GM12864 (cell line): ENCODE measurements at regions not wholly inside any gene's neighbourhood (a gene's known extent, or its start where the extent isn't known, plus 50 kb on each side); places are given as distances from the start of the nearest gene placed in this dataset.

Source experiments
- DNase-seq: peaks from one replicate; pipeline ENCODE4 v3.0.0-alpha.2; 2011; ENCODE audit warnings: low read depth
- H3K4me3 ChIP-seq: 2 replicates; pipeline ENCODE4 v1.5.1; 2011; ENCODE audit warnings: mild to moderate bottlenecking, low read depth, low read length, control low read depth
- TF ChIP-seq, protein P1 (sequence below): IDR thresholded peaks from 2 replicates; pipeline ENCODE4 v1.5.1; 2011; ENCODE audit warnings: low read depth, mild to moderate bottlenecking, moderate library complexity, low read length, control low read depth, inconsistent platforms; ENCODE audit errors: missing control alignments

DNA sequence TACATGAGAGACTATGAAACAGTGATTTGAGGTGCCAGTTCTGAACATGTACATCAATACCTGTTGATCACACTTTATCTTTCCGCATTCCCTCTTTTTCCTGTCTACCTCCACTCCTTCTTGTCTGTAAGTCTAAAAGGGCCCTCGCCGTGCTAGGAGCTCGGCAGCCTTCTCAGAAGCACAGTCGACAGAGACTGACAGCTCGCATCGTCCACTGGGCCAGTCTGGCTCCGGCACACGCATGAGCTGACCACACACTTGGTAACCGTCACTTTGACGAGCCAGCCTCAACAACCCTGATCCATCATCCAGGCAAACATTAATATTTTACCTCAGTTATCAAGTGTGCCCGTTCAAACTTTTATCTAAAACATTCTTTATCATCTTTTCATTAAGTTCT, 265.3 kb downstream of the TFAP2A start:
- no peak for DNase-seq
- TF ChIP-seq, protein P1, sequence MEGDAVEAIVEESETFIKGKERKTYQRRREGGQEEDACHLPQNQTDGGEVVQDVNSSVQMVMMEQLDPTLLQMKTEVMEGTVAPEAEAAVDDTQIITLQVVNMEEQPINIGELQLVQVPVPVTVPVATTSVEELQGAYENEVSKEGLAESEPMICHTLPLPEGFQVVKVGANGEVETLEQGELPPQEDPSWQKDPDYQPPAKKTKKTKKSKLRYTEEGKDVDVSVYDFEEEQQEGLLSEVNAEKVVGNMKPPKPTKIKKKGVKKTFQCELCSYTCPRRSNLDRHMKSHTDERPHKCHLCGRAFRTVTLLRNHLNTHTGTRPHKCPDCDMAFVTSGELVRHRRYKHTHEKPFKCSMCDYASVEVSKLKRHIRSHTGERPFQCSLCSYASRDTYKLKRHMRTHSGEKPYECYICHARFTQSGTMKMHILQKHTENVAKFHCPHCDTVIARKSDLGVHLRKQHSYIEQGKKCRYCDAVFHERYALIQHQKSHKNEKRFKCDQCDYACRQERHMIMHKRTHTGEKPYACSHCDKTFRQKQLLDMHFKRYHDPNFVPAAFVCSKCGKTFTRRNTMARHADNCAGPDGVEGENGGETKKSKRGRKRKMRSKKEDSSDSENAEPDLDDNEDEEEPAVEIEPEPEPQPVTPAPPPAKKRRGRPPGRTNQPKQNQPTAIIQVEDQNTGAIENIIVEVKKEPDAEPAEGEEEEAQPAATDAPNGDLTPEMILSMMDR = no peak
- H3K4me3 ChIP-seq = no peak overlapping the region

GRCh38 chr6:10146715-10147451, 268.0 kb downstream of the TFAP2A start:
- peak; percentile 36 for DNase-seq
- TF ChIP-seq, protein P1 = no peak
- peak overlapping the region; percentile 32; the same call in 1 of the 2 replicates for H3K4me3 ChIP-seq

- DNase-seq = no peak
- H3K4me3 ChIP-seq = no peak overlapping the region
- TF ChIP-seq, protein P1 = no peak
These were observed 270.1 kb downstream of the TFAP2A start for GRCh38 chr6:10144772-10145171.

DNA sequence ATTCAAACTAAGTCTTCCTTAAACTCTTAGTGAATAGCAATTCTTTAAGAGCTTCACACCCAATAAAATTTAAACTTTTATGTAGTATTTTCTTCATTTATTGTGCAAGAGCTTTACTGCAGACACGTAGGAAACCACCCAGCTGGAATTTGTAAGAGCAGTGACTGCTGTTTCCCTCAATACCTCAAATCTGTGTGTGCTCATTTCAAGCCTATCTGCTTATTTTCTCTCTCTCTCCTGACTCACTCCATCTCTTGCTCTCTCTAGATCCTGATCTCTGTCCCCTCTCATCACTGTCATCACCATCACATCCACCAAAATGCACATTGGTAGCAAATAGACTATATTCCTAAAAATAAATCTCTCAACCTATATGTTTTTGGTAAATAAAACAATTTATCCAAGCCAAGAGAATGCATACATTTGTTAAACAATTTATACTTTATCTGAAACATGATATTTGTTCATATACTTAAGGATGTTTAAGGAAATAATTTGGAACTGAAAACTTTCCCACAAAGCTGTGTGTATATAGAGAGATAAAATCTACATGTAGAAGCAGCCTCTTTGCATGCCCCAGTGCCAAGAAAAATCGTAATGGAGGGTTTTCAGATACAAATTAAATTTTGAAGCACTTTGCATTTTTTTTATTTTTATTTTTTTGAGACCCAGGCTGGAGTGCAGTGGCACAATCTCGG, 273.0 kb downstream of the TFAP2A start:
- TF ChIP-seq, protein P1 = no peak
- no peak overlapping the region for H3K4me3 ChIP-seq
- no peak for DNase-seq

DNA sequence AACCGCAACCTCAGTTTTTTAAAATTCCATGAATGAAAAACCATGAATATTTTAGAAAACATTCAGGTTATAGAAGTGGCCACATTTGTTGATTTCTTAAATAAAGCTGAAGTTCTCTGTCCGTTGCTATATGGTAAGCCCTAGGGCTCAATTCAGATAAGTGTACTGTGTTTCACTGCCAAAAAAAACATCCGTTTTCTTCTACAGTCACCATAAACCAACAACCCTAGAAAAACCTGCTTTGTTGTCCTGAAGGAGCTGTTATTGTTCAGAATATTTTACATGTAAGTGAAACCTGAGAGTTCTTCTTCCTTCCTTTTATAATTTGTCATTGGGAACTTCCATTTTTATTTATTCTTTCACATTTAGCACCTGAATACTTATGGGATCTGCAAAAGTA, 274.1 kb downstream of the TFAP2A start:
- TF ChIP-seq, protein P1 = no peak
- no peak for DNase-seq
- no peak overlapping the region for H3K4me3 ChIP-seq

DNA sequence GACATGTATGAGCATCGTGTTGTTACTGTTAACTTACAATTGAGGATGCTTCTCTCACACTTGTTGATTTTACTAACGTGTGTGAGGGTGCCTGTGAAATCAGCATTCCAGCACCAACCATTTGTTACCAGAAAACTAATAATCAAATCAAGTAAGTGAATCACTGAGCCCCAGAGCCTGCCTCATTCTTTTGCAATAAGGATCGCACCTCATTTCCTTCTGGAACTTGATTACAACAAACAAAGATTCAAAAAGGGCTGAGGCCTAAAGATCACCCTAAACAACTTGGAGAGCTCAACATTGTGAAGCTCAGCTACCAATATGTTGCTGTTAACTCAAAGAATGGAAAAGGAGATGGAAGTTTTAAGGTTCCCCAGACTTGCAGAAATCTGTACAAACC, 274.7 kb downstream of the TFAP2A start:
- H3K4me3 ChIP-seq = no peak overlapping the region
- no peak for DNase-seq
- TF ChIP-seq, protein P1 = no peak
